Neural cell (in vitro differentiated cells): ENCODE measurements at regions not wholly inside any gene's neighbourhood (a gene's known extent, or its start where the extent isn't known, plus 50 kb on each side); places are given as distances from the start of the nearest gene placed in this dataset.

Experiments used
- H2AFZ ChIP-seq: fragments of 200-600, 300-800 bp; sonication (generic), shearing (Covaris generic); 2 replicates; pipeline ENCODE4 v1.6.0; 2014; ENCODE audit warnings: low read depth, mild to moderate bottlenecking, antibody characterized with exemption, low read length, moderate library complexity
- H3F3A ChIP-seq: fragments of 200-600 bp; shearing (Covaris generic); 2 replicates; pipeline ENCODE4 v1.6.1; 2016; ENCODE audit warnings: mild to moderate bottlenecking, moderate library complexity, mixed read lengths, antibody characterized with exemption, low read length; ENCODE audit not compliant: insufficient read depth, poor library complexity, severe bottlenecking
- H3K27ac ChIP-seq: fragments of 200-600, 300-800 bp; sonication (generic), shearing (Covaris generic); 2 replicates; pipeline ENCODE4 v1.5.1; 2014; ENCODE audit warnings: mild to moderate bottlenecking, low read length, moderate library complexity
- H3K27me3 ChIP-seq: fragments of 300-800, 200-600 bp; sonication (generic), shearing (Covaris generic); 2 replicates; pipeline ENCODE4 v1.6.0; 2014; ENCODE audit warnings: mild to moderate bottlenecking, low read depth, low read length, moderate library complexity; ENCODE audit not compliant: insufficient read depth
- H3K36me3 ChIP-seq: fragments of 300-800, 200-600 bp; sonication (generic), shearing (Covaris generic); 2 replicates; pipeline ENCODE4 v1.5.1; 2014; ENCODE audit warnings: mild to moderate bottlenecking, antibody characterized with exemption, low read length, moderate library complexity; ENCODE audit not compliant: insufficient read depth
- H3K4me2 ChIP-seq: fragments of 300-800, 200-600 bp; sonication (generic), shearing (Covaris generic); 2 replicates; pipeline ENCODE4 v1.6.0; 2014; ENCODE audit warnings: mild to moderate bottlenecking, low read length
- H3K4me3 ChIP-seq: fragments of 300-800, 200-600 bp; sonication (generic), shearing (Covaris generic); 2 replicates; pipeline ENCODE4 v1.5.1; 2014; ENCODE audit warnings: mild to moderate bottlenecking, low read length, moderate library complexity
- H3K79me2 ChIP-seq: fragments of 200-600 bp; shearing (Covaris generic); replicated peaks from 2 replicates; pipeline ENCODE4 v1.6.0; 2014; ENCODE audit warnings: mild to moderate bottlenecking, low read length, moderate library complexity; ENCODE audit not compliant: insufficient read depth
- H3K9ac ChIP-seq: fragments of 300-800, 200-600 bp; sonication (generic), shearing (Covaris generic); 2 replicates; pipeline ENCODE4 v1.6.1; 2016; ENCODE audit warnings: mild to moderate bottlenecking, low read length, mixed read lengths
- H3K9me2 ChIP-seq: fragments of 200-600 bp; shearing (Covaris generic); 2 replicates; pipeline ENCODE4 v1.6.1; 2016; ENCODE audit warnings: mild to moderate bottlenecking, low read length, mixed read lengths; ENCODE audit not compliant: insufficient read depth
- H3K9me3 ChIP-seq: fragments of 200-600, 300-800 bp; sonication (generic), shearing (Covaris generic); 2 replicates; pipeline ENCODE4 v1.6.1; 2016; ENCODE audit warnings: mild to moderate bottlenecking, mixed run types, low read length, moderate library complexity, mixed read lengths
- H4K20me1 ChIP-seq: fragments of 200-600 bp; shearing (Covaris generic); 2 replicates; pipeline ENCODE4 v1.6.1; 2016; ENCODE audit warnings: mild to moderate bottlenecking, mixed run types; ENCODE audit not compliant: insufficient read depth
- EP300 ChIP-seq: fragments of 450-650 bp; conservative IDR thresholded peaks from 2 replicates; pipeline ENCODE4 v1.6.1; 2014; ENCODE audit warnings: antibody characterized with exemption, mild to moderate bottlenecking, moderate library complexity; ENCODE audit not compliant: poor library complexity, severe bottlenecking
- EZH2 ChIP-seq: fragments of 200-600, 300-800 bp; shearing (Covaris generic), sonication (generic); IDR thresholded peaks from 2 replicates; pipeline ENCODE4 v1.6.1; 2014; ENCODE audit warnings: antibody characterized with exemption, low read length, borderline replicate concordance, mild to moderate bottlenecking; ENCODE audit not compliant: insufficient read depth, poor library complexity, severe bottlenecking
- MXI1 ChIP-seq: fragments of 450-650 bp; conservative IDR thresholded peaks from 2 replicates; pipeline ENCODE4 v1.6.1; 2014; ENCODE audit warnings: antibody characterized with exemption, mild to moderate bottlenecking; ENCODE audit not compliant: poor library complexity, severe bottlenecking
- POLR2AphosphoS5 ChIP-seq: IDR thresholded peaks from 2 replicates; pipeline ENCODE4 v1.6.1; 2012
- RAD21 ChIP-seq: fragments of 450-650 bp; conservative IDR thresholded peaks from 2 replicates; pipeline ENCODE4 v1.6.1; 2014; ENCODE audit warnings: antibody characterized with exemption, mild to moderate bottlenecking, moderate library complexity
- REST ChIP-seq: IDR thresholded peaks from 2 replicates; pipeline ENCODE4 v1.6.1; 2012; ENCODE audit warnings: borderline replicate concordance
- SMC3 ChIP-seq: fragments of 450-650 bp; conservative IDR thresholded peaks from 2 replicates; pipeline ENCODE4 v1.6.1; 2014; ENCODE audit warnings: antibody characterized with exemption, mild to moderate bottlenecking, moderate library complexity; ENCODE audit not compliant: poor library complexity
- TAF1 ChIP-seq: IDR thresholded peaks from 2 replicates; pipeline ENCODE4 v1.6.1; 2012; ENCODE audit warnings: low read depth
- TF ChIP-seq, protein P1 (sequence below): fragments of 450-650 bp; IDR thresholded peaks from 2 replicates; pipeline ENCODE4 v1.5.1; 2014; ENCODE audit warnings: antibody characterized with exemption, mild to moderate bottlenecking, moderate library complexity; ENCODE audit not compliant: poor library complexity, severe bottlenecking

DNA sequence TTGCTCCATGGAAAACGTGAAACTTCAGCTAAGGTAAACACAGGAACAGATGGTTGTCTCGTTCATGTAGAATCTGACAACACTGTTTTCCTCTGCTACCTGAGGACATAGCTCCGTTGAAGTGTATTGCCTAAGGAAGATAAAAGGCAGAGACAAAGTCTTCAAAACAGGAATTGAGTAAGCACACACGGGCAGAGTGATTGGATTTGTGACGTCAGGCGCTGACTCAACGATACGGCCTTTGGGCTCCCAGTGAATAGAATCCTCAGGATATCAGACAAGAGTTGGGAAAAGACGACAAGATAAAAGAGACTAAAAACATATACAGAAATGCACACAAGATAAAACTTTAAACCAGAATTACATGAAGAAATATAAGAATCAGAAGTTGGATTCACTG is 787.1 kb upstream of the CTNND2 start:
- H3K79me2 ChIP-seq = no peaks in the 10 kb centered on the region
- H3K9me3 ChIP-seq = no peaks in the 10 kb centered on the region
- no peak overlapping the region for H2AFZ ChIP-seq
- H3K36me3 ChIP-seq = no peaks in the 10 kb centered on the region
- H3K9ac ChIP-seq = no peak overlapping the region
- H3F3A ChIP-seq = no peaks in the 10 kb centered on the region
- no peaks in the 10 kb centered on the region for H3K27me3 ChIP-seq
- H3K27ac ChIP-seq = no peak overlapping the region
- no peak for TF ChIP-seq SMC3
- no peak for TF ChIP-seq TAF1
- TF ChIP-seq REST = no peak
- TF ChIP-seq RAD21 = no peak
- TF ChIP-seq, protein P1, sequence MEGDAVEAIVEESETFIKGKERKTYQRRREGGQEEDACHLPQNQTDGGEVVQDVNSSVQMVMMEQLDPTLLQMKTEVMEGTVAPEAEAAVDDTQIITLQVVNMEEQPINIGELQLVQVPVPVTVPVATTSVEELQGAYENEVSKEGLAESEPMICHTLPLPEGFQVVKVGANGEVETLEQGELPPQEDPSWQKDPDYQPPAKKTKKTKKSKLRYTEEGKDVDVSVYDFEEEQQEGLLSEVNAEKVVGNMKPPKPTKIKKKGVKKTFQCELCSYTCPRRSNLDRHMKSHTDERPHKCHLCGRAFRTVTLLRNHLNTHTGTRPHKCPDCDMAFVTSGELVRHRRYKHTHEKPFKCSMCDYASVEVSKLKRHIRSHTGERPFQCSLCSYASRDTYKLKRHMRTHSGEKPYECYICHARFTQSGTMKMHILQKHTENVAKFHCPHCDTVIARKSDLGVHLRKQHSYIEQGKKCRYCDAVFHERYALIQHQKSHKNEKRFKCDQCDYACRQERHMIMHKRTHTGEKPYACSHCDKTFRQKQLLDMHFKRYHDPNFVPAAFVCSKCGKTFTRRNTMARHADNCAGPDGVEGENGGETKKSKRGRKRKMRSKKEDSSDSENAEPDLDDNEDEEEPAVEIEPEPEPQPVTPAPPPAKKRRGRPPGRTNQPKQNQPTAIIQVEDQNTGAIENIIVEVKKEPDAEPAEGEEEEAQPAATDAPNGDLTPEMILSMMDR = no peak
- no peak for TF ChIP-seq POLR2AphosphoS5
- no peak for TF ChIP-seq MXI1
- TF ChIP-seq EZH2 = no peak
- no peak for TF ChIP-seq EP300
- H4K20me1 ChIP-seq = no peaks in the 10 kb centered on the region
- H3K4me3 ChIP-seq = no peak overlapping the region
- H3K4me2 ChIP-seq = no peak overlapping the region
- H3K9me2 ChIP-seq = no peaks in the 10 kb centered on the region

DNA sequence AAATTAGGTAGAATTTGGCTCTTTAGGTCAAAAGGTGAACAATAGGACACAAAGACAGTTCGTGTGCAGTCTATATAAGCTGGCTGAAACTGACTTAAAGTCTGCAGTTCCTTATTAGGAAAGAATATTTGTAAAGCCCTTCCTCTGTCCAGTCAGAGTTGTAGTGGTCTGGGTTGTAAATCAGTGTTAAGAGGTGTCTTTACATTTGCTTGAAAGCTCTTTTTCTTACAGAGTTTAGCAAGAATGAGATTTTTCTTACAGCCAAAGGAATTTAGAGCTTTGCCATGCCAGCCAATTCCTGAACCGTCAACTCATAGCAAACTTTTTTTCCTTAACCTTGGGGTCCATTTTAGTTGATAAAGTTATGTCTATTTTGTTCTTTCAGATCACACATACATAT is 786.1 kb upstream of the CTNND2 start:
- no peak overlapping the region for H3K4me2 ChIP-seq
- H2AFZ ChIP-seq = no peak overlapping the region
- no peaks in the 10 kb centered on the region for H4K20me1 ChIP-seq
- H3K9me3 ChIP-seq = no peaks in the 10 kb centered on the region
- H3K36me3 ChIP-seq = no peaks in the 10 kb centered on the region
- no peaks in the 10 kb centered on the region for H3F3A ChIP-seq
- no peak overlapping the region for H3K4me3 ChIP-seq
- TF ChIP-seq POLR2AphosphoS5 (no peak), EZH2 (no peak), TAF1 (no peak), SMC3 (no peak), MXI1 (no peak), EP300 (no peak), REST (no peak)
- TF ChIP-seq, protein P1 = no peak
- H3K27ac ChIP-seq = no peak overlapping the region
- H3K27me3 ChIP-seq = no peaks in the 10 kb centered on the region
- H3K9ac ChIP-seq = no peak overlapping the region
- no peaks in the 10 kb centered on the region for H3K79me2 ChIP-seq
- no peaks in the 10 kb centered on the region for H3K9me2 ChIP-seq
